Endodermal cell (in vitro differentiated cells): ENCODE measurements at regions not wholly inside any gene's neighbourhood (a gene's known extent, or its start where the extent isn't known, plus 50 kb on each side); places are given as distances from the start of the nearest gene placed in this dataset.
A peak's percentile ranks its signal among the peaks of the same experiment; 100 is the strongest.

Source experiments
- DNase-seq: peaks from one replicate; pipeline ENCODE4 v3.0.0-alpha.2; 2017
- H3K27ac ChIP-seq: 2 replicates; pipeline ENCODE4 v1.5.1; 2013; ENCODE audit warnings: mild to moderate bottlenecking, low read depth, low read length, moderate library complexity
- H3K27me3 ChIP-seq: 2 replicates; pipeline ENCODE4 v1.6.1; 2013; ENCODE audit warnings: mild to moderate bottlenecking, low read length, moderate library complexity; ENCODE audit not compliant: insufficient read depth, control insufficient read depth, poor library complexity, severe bottlenecking
- H3K36me3 ChIP-seq: 2 replicates; pipeline ENCODE4 v1.7.0; 2013; ENCODE audit warnings: mild to moderate bottlenecking, low read length, moderate library complexity; ENCODE audit not compliant: control insufficient read depth, insufficient read depth
- H3K4me1 ChIP-seq: one replicate; pipeline ENCODE4 v1.7.0; 2013; ENCODE audit warnings: low read length; ENCODE audit not compliant: control insufficient read depth, insufficient read depth
- H3K4me3 ChIP-seq: 2 replicates; pipeline ENCODE4 v1.5.1; 2013; ENCODE audit warnings: mild to moderate bottlenecking, low read length, moderate library complexity
- H3K9ac ChIP-seq: 2 replicates; pipeline ENCODE4 v1.6.1; 2013; ENCODE audit warnings: mild to moderate bottlenecking, low read length, moderate library complexity; ENCODE audit not compliant: poor library complexity, severe bottlenecking; ENCODE audit errors: extremely low read depth
- H3K9me3 ChIP-seq: 2 replicates; pipeline ENCODE4 v1.6.1; 2013; ENCODE audit warnings: mild to moderate bottlenecking, low read length, moderate library complexity; ENCODE audit not compliant: control insufficient read depth
- H3K27ac Mint-ChIP-seq: 2 replicates; pipeline ENCODE4 v1.8.0; 2020; ENCODE audit warnings: mixed read lengths
- H3K27me3 Mint-ChIP-seq: 2 replicates; pipeline ENCODE4 v1.8.0; 2021; ENCODE audit warnings: mild to moderate bottlenecking, mixed read lengths; ENCODE audit not compliant: insufficient read depth
- H3K36me3 Mint-ChIP-seq: 2 replicates; pipeline ENCODE4 v1.8.0; 2020; ENCODE audit warnings: low read depth, mixed read lengths
- H3K4me1 Mint-ChIP-seq: 2 replicates; pipeline ENCODE4 v1.8.0; 2020; ENCODE audit warnings: mixed read lengths
- H3K4me3 Mint-ChIP-seq: 2 replicates; pipeline ENCODE4 v1.8.0; 2020; ENCODE audit warnings: mild to moderate bottlenecking, moderate library complexity, mixed read lengths
- H3K9me3 Mint-ChIP-seq: 2 replicates; pipeline ENCODE4 v1.8.0; 2020; ENCODE audit warnings: mild to moderate bottlenecking, mixed read lengths
- CTCF ChIP-seq: fragments of 200-600 bp; sonication (generic); conservative IDR thresholded peaks from 2 replicates; pipeline ENCODE4 v1.5.0; 2021; ENCODE audit warnings: antibody characterized with exemption, mild to moderate bottlenecking
- WGBS, 2 experiments: methylation state at CpG; one replicate each; pipeline versions ENCODE4 v1.1.5 to v1.1.7; 2013; ENCODE audit warnings: missing lambda C conversion rate in 2 of 2, mixed read lengths in 1 of 2; ENCODE audit not compliant: insufficient coverage in 1 of 2, insufficient read length in 1 of 2; 5-methylcytosine and 5-hydroxymethylcytosine counted together

DNA sequence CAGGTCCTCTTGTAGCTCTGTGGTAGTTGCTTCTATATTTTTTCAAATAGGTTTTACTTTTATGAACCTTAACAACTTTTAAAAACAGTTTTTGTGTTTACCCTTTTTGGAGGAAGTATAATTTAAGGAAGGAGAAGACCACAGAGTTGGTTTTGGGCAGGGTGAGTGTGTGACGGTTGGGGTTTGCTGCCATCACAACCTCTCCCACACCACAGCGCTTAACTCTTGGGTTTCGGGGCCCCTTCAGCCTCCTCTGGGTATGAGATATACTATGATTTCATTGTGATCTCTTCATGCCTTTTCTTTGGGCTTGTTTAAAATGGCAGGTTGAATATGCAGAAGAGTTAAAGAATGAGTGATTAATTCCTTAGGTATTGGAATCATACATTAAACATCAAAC is 228.7 kb upstream of the CRY1 start:
- WGBS, 2 experiments, result 100% methylated on average over 1 of the region's 3 CpGs; no CpG with 5 or more reads in 1 of the 2 experiments
- no peak for DNase-seq
- H3K27me3 Mint-ChIP-seq, result peaks cover 67% of the 10 kb centered on the region
- Histone ChIP-seq H3K36me3 (no peaks in the 10 kb centered on the region), H3K9ac (no peak overlapping the region), H3K27me3 (peaks cover 65% of the 10 kb centered on the region), H3K4me1 (no peaks in the 10 kb centered on the region), H3K9me3 (no peaks in the 10 kb centered on the region), H3K27ac (no peak overlapping the region), H3K4me3 (no peak overlapping the region)
- H3K27ac Mint-ChIP-seq, result no peak overlapping the region
- H3K36me3 Mint-ChIP-seq, result no peaks in the 10 kb centered on the region
- H3K9me3 Mint-ChIP-seq, result no peaks in the 10 kb centered on the region
- TF ChIP-seq CTCF, result no peak
- peak overlapping the region; percentile 71 for H3K4me3 Mint-ChIP-seq
- H3K4me1 Mint-ChIP-seq, result peaks cover 13% of the 10 kb centered on the region

- peaks cover 56% of the 10 kb centered on the region for H3K27me3 ChIP-seq
- no peak for TF ChIP-seq CTCF
- H3K9me3 ChIP-seq, result no peaks in the 10 kb centered on the region
- Mint-ChIP-seq H3K27ac (no peak overlapping the region), H3K36me3 (no peaks in the 10 kb centered on the region), H3K9me3 (no peaks in the 10 kb centered on the region), H3K27me3 (peaks cover 67% of the 10 kb centered on the region), H3K4me3 (no peak overlapping the region), H3K4me1 (peaks cover 13% of the 10 kb centered on the region)
- no peaks in the 10 kb centered on the region for H3K36me3 ChIP-seq
- no peaks in the 10 kb centered on the region for H3K4me1 ChIP-seq
- 75% methylated on average over 2 of the region's 2 CpGs; no CpG with 5 or more reads in 1 of the 2 experiments for WGBS, 2 experiments
- no peak for DNase-seq
- no peak overlapping the region for H3K4me3 ChIP-seq
- H3K9ac ChIP-seq, result no peak overlapping the region
- H3K27ac ChIP-seq, result no peak overlapping the region
Observed at GRCh38 chr12:107325075-107325608, 231.8 kb upstream of the CRY1 start.

GRCh38 chr12:107326237-107326636 is 232.9 kb upstream of the CRY1 start:
- Histone ChIP-seq H3K4me3 (no peak overlapping the region), H3K4me1 (peaks cover 3% of the 10 kb centered on the region), H3K9me3 (no peaks in the 10 kb centered on the region), H3K9ac (no peak overlapping the region), H3K27ac (no peak overlapping the region), H3K36me3 (no peaks in the 10 kb centered on the region), H3K27me3 (peaks cover 45% of the 10 kb centered on the region)
- H3K27ac Mint-ChIP-seq, result no peak overlapping the region
- DNase-seq, result no peak
- peak; percentile 63 for TF ChIP-seq CTCF
- no peaks in the 10 kb centered on the region for H3K9me3 Mint-ChIP-seq
- peaks cover 61% of the 10 kb centered on the region for H3K27me3 Mint-ChIP-seq
- no peak overlapping the region for H3K4me3 Mint-ChIP-seq
- H3K36me3 Mint-ChIP-seq, result no peaks in the 10 kb centered on the region
- WGBS, 2 experiments, result 51 to 82% methylated on average over 1 to 2 of the region's 2 CpGs
- peaks cover 9% of the 10 kb centered on the region for H3K4me1 Mint-ChIP-seq
